Mesendoderm (in vitro differentiated cells): ENCODE measurements at regions not wholly inside any gene's neighbourhood (a gene's known extent, or its start where the extent isn't known, plus 50 kb on each side); places are given as distances from the start of the nearest gene placed in this dataset.

Experiments
- DNase-seq: peaks from one replicate; pipeline ENCODE4 v3.0.0; 2013
- H2AK5ac ChIP-seq: 2 replicates; pipeline ENCODE4 v1.6.1; 2013; ENCODE audit warnings: low read length, inconsistent platforms
- H2BK120ac ChIP-seq: 2 replicates; pipeline ENCODE4 v1.6.1; 2013; ENCODE audit warnings: low read depth, mild to moderate bottlenecking, low read length, moderate library complexity, mixed read lengths
- H2BK15ac ChIP-seq: replicated peaks from 2 replicates; pipeline ENCODE4 v1.6.1; 2013; ENCODE audit warnings: low read depth, mild to moderate bottlenecking, moderate library complexity
- H2BK5ac ChIP-seq: 2 replicates; pipeline ENCODE4 v1.6.1; 2013; ENCODE audit warnings: low read length, inconsistent platforms
- H3K18ac ChIP-seq: 2 replicates; pipeline ENCODE4 v1.6.1; 2013; ENCODE audit warnings: mild to moderate bottlenecking, low read length, mixed read lengths
- H3K23ac ChIP-seq: one replicate; pipeline ENCODE4 v1.6.1; 2013; ENCODE audit warnings: low read length
- H3K27ac ChIP-seq: 2 replicates; pipeline ENCODE4 v1.5.1; 2013; ENCODE audit warnings: low read depth, mild to moderate bottlenecking, inconsistent platforms, low read length, moderate library complexity
- H3K27me3 ChIP-seq: 2 replicates; pipeline ENCODE4 v1.6.1; 2013; ENCODE audit warnings: low read length, control low read depth, mild to moderate bottlenecking, inconsistent platforms; ENCODE audit not compliant: insufficient read depth, poor library complexity
- H3K36me3 ChIP-seq: 2 replicates; pipeline ENCODE4 v1.6.1; 2013; ENCODE audit warnings: low read length, inconsistent platforms; ENCODE audit not compliant: control insufficient read depth, insufficient read depth
- H3K4ac ChIP-seq: one replicate; pipeline ENCODE4 v1.6.1; 2013; ENCODE audit warnings: low read depth, mild to moderate bottlenecking, low read length, moderate library complexity
- H3K4me1 ChIP-seq: 2 replicates; pipeline ENCODE4 v1.6.1; 2013; ENCODE audit warnings: low read depth, low read length, inconsistent platforms; ENCODE audit not compliant: control insufficient read depth
- H3K4me2 ChIP-seq: 2 replicates; pipeline ENCODE4 v1.6.1; 2013; ENCODE audit warnings: low read length
- H3K4me3 ChIP-seq: 2 replicates; pipeline ENCODE4 v1.5.1; 2013; ENCODE audit warnings: mild to moderate bottlenecking, low read length
- H3K56ac ChIP-seq: one replicate; pipeline ENCODE4 v1.6.1; 2013; ENCODE audit warnings: low read length
- H3K79me1 ChIP-seq: 2 replicates; pipeline ENCODE4 v1.6.1; 2013; ENCODE audit warnings: low read length, inconsistent platforms
- H3K79me2 ChIP-seq: 2 replicates; pipeline ENCODE4 v1.6.1; 2013; ENCODE audit warnings: mild to moderate bottlenecking, low read length; ENCODE audit not compliant: control insufficient read depth, insufficient read depth
- H3K9ac ChIP-seq: 2 replicates; pipeline ENCODE4 v1.6.1; 2013; ENCODE audit warnings: low read length, inconsistent platforms
- H4K5ac ChIP-seq: one replicate; pipeline ENCODE4 v1.6.1; 2013; ENCODE audit warnings: low read length
- H4K8ac ChIP-seq: one replicate; pipeline ENCODE4 v1.6.1; 2013; ENCODE audit warnings: low read depth, mild to moderate bottlenecking, control low read depth, low read length, moderate library complexity
- WGBS: extraction: QIAGEN DNeasy Blood & Tissue Kit; methylation state at CpG from one replicate; pipeline ENCODE4 v1.1.7; 2013; ENCODE audit warnings: low lambda C conversion rate, missing lambda C conversion rate; ENCODE audit not compliant: insufficient coverage; ENCODE audit errors: extremely low coverage; 5-methylcytosine and 5-hydroxymethylcytosine counted together

GRCh38 chr1:193712392-193712791 is 526.0 kb upstream of the B3GALT2 start:
- H3K27ac ChIP-seq: no peak overlapping the region
- H3K4me2 ChIP-seq: no peak overlapping the region
- no peaks in the 10 kb centered on the region for H3K27me3 ChIP-seq
- H3K18ac ChIP-seq: no peak overlapping the region
- H3K79me2 ChIP-seq: no peaks in the 10 kb centered on the region
- no peaks in the 10 kb centered on the region for H3K79me1 ChIP-seq
- H3K9ac ChIP-seq: no peak overlapping the region
- no peak overlapping the region for H4K5ac ChIP-seq
- no peaks in the 10 kb centered on the region for H3K4me1 ChIP-seq
- H3K36me3 ChIP-seq: no peaks in the 10 kb centered on the region
- no peak overlapping the region for H3K4ac ChIP-seq
- no peak overlapping the region for H2AK5ac ChIP-seq
- H3K56ac ChIP-seq: no peak overlapping the region
- H3K4me3 ChIP-seq: no peak overlapping the region
- DNase-seq: no peak
- H4K8ac ChIP-seq: no peak overlapping the region
- no peak overlapping the region for H2BK120ac ChIP-seq
- no peak overlapping the region for H2BK15ac ChIP-seq
- no peak overlapping the region for H2BK5ac ChIP-seq
- no peak overlapping the region for H3K23ac ChIP-seq

GRCh38 chr1:193709607-193710006 is 523.2 kb upstream of the B3GALT2 start:
- H4K8ac ChIP-seq: no peak overlapping the region
- peak; percentile 37 for DNase-seq
- H2BK5ac ChIP-seq: no peak overlapping the region
- H3K4me1 ChIP-seq: no peaks in the 10 kb centered on the region
- H2BK120ac ChIP-seq: no peak overlapping the region
- no peak overlapping the region for H3K27ac ChIP-seq
- H3K56ac ChIP-seq: no peak overlapping the region
- H3K4me3 ChIP-seq: no peak overlapping the region
- no peak overlapping the region for H3K4me2 ChIP-seq
- WGBS: no CpG with 5 or more reads among the region's 1 CpG
- no peak overlapping the region for H3K9ac ChIP-seq
- H3K79me2 ChIP-seq: no peaks in the 10 kb centered on the region
- no peaks in the 10 kb centered on the region for H3K27me3 ChIP-seq
- no peak overlapping the region for H3K23ac ChIP-seq
- no peak overlapping the region for H2AK5ac ChIP-seq
- no peaks in the 10 kb centered on the region for H3K79me1 ChIP-seq
- H3K36me3 ChIP-seq: no peaks in the 10 kb centered on the region
- no peak overlapping the region for H3K18ac ChIP-seq
- no peak overlapping the region for H3K4ac ChIP-seq
- no peak overlapping the region for H4K5ac ChIP-seq
- no peak overlapping the region for H2BK15ac ChIP-seq

- no peak overlapping the region for H3K56ac ChIP-seq
- no peak overlapping the region for H3K18ac ChIP-seq
- H3K23ac ChIP-seq: no peak overlapping the region
Measured at GRCh38 chr1:193707271-193708021, 521.0 kb upstream of the B3GALT2 start.

GRCh38 chr1:193706766-193707165 is 520.4 kb upstream of the B3GALT2 start:
- DNase-seq: no peak
- H3K27me3 ChIP-seq: no peaks in the 10 kb centered on the region
- no peak overlapping the region for H3K23ac ChIP-seq
- no peak overlapping the region for H4K5ac ChIP-seq
- H2BK15ac ChIP-seq: no peak overlapping the region
- no peak overlapping the region for H3K9ac ChIP-seq
- no peak overlapping the region for H2AK5ac ChIP-seq
- no peak overlapping the region for H3K4me3 ChIP-seq
- H3K4me2 ChIP-seq: no peak overlapping the region
- no peaks in the 10 kb centered on the region for H3K79me2 ChIP-seq
- no peaks in the 10 kb centered on the region for H3K36me3 ChIP-seq
- H3K27ac ChIP-seq: no peak overlapping the region
- H3K79me1 ChIP-seq: no peaks in the 10 kb centered on the region
- no peaks in the 10 kb centered on the region for H3K4me1 ChIP-seq
- no peak overlapping the region for H4K8ac ChIP-seq
- H3K18ac ChIP-seq: no peak overlapping the region
- H3K56ac ChIP-seq: no peak overlapping the region
- no peak overlapping the region for H3K4ac ChIP-seq
- no peak overlapping the region for H2BK5ac ChIP-seq
- no peak overlapping the region for H2BK120ac ChIP-seq

More at GRCh38 chr1:193707271-193708021, 521.0 kb upstream of the B3GALT2 start:
- no peak for DNase-seq
- H3K36me3 ChIP-seq: no peaks in the 10 kb centered on the region
- no peaks in the 10 kb centered on the region for H3K27me3 ChIP-seq
- H3K4me2 ChIP-seq: no peak overlapping the region
- no CpG with 5 or more reads among the region's 2 CpGs for WGBS
- no peak overlapping the region for H3K9ac ChIP-seq
- H2AK5ac ChIP-seq: no peak overlapping the region
- H3K4me1 ChIP-seq: no peaks in the 10 kb centered on the region
- H2BK5ac ChIP-seq: no peak overlapping the region
- H3K79me1 ChIP-seq: no peaks in the 10 kb centered on the region
- H3K79me2 ChIP-seq: no peaks in the 10 kb centered on the region
- no peak overlapping the region for H3K27ac ChIP-seq
- H2BK120ac ChIP-seq: no peak overlapping the region
- no peak overlapping the region for H2BK15ac ChIP-seq
- no peak overlapping the region for H4K5ac ChIP-seq
- H3K4me3 ChIP-seq: no peak overlapping the region
- H3K4ac ChIP-seq: no peak overlapping the region
- no peak overlapping the region for H4K8ac ChIP-seq

- Histone ChIP-seq H3K27me3 (no peaks in the 10 kb centered on the region), H3K27ac (no peak overlapping the region), H3K9ac (no peak overlapping the region), H4K8ac (no peak overlapping the region), H4K5ac (no peak overlapping the region), H3K4me2 (no peak overlapping the region), H3K23ac (no peak overlapping the region), H3K36me3 (no peaks in the 10 kb centered on the region), H2BK15ac (no peak overlapping the region), H3K4me3 (no peak overlapping the region), H2BK5ac (no peak overlapping the region), H2BK120ac (no peak overlapping the region), H2AK5ac (no peak overlapping the region), H3K4me1 (no peaks in the 10 kb centered on the region), H3K18ac (no peak overlapping the region), H3K79me2 (no peaks in the 10 kb centered on the region), H3K79me1 (no peaks in the 10 kb centered on the region), H3K4ac (no peak overlapping the region), H3K56ac (no peak overlapping the region)
- no CpG with 5 or more reads among the region's 5 CpGs for WGBS
- no peak for DNase-seq
Measured at GRCh38 chr1:193705554-193705981, 519.2 kb upstream of the B3GALT2 start.

GRCh38 chr1:193703655-193704054 is 517.2 kb upstream of the B3GALT2 start:
- no peak overlapping the region for H2BK15ac ChIP-seq
- H4K5ac ChIP-seq: no peak overlapping the region
- H3K4me2 ChIP-seq: no peak overlapping the region
- H3K4me3 ChIP-seq: no peak overlapping the region
- no peak for DNase-seq
- H3K79me1 ChIP-seq: no peaks in the 10 kb centered on the region
- H3K9ac ChIP-seq: no peak overlapping the region
- no peak overlapping the region for H3K18ac ChIP-seq
- WGBS: no CpG with 5 or more reads among the region's 1 CpG
- no peak overlapping the region for H2AK5ac ChIP-seq
- no peak overlapping the region for H4K8ac ChIP-seq
- H2BK120ac ChIP-seq: no peak overlapping the region
- no peak overlapping the region for H3K4ac ChIP-seq
- H3K23ac ChIP-seq: no peak overlapping the region
- no peaks in the 10 kb centered on the region for H3K36me3 ChIP-seq
- H3K27me3 ChIP-seq: no peaks in the 10 kb centered on the region
- H3K4me1 ChIP-seq: no peaks in the 10 kb centered on the region
- H3K79me2 ChIP-seq: no peaks in the 10 kb centered on the region
- no peak overlapping the region for H3K56ac ChIP-seq
- H3K27ac ChIP-seq: no peak overlapping the region
- H2BK5ac ChIP-seq: no peak overlapping the region
